HepG2 (cell line): ENCODE measurements at regions not wholly inside any gene's neighbourhood (a gene's known extent, or its start where the extent isn't known, plus 50 kb on each side); places are given as distances from the start of the nearest gene placed in this dataset.

Source experiments
- ATAC-seq: fragments of 200-7000 bp; cut with Tn5 transposase; 3 replicates; pipeline ENCODE4 v1.9.1; 2020; ENCODE audit warnings: mild to moderate bottlenecking, moderate library complexity
- BruUV-seq: library from RNA; stranded (reverse); fragments of 400-500 nt; replicated peaks from 2 replicates; lab custom pipeline; 2021; lab: Mats Ljungman, UMichigan
- CTCF ChIA-PET: fragments of 300-600 bp; formaldehyde crosslinking; extraction: SDS; loops from one replicate; lab custom pipeline; 2021; ENCODE audit warnings: low total read pairs, inconsistent platforms, low intra/inter-chr PET ratio; lab: Yijun Ruan, JAX
- POLR2A ChIA-PET: fragments of 350-600 bp; sonication (Branson Sonifier 250); formaldehyde crosslinking; loops from one replicate; lab custom pipeline; 2020; ENCODE audit warnings: antibody characterized with exemption, inconsistent platforms; lab: Yijun Ruan, JAX
- DNase-seq: peaks from one replicate; pipeline ENCODE4 v3.0.0-alpha.2; 2015; ENCODE audit warnings: low spot score
- FAIRE-seq: peaks from 3 replicates; lab custom pipeline; 2011; peaks lifted over from hg19 to GRCh38; lab: Jason Lieb, UNC
- H2AFZ ChIP-seq: one replicate; pipeline ENCODE4 v1.6.1; 2011; ENCODE audit warnings: low read length, inconsistent platforms
- H3K27ac ChIP-seq: fragments of 300-600 bp; 3 replicates; pipeline ENCODE4 v1.8.0; 2011; ENCODE audit warnings: mixed run types, mild to moderate bottlenecking, mixed read lengths, low read length, inconsistent platforms; ENCODE audit not compliant: insufficient read depth; ENCODE audit errors: extremely low read length
- H3K27me3 ChIP-seq, 2 experiments: fragments of 200-600 bp in 1 of 2; 2 replicates in 1 of 2; 3 replicates in 1 of 2; pipeline versions ENCODE4 v1.6.0 to v1.8.0; 2011; ENCODE audit warnings: low read length in 2 of 2, mild to moderate bottlenecking in 2 of 2, moderate library complexity in 2 of 2, inconsistent platforms in 1 of 2; ENCODE audit not compliant: insufficient read depth in 2 of 2, control insufficient read depth in 1 of 2
- H3K36me3 ChIP-seq, 2 experiments: fragments of 200-600 bp in 1 of 2; replicated peaks in 1 of 2; 2 replicates in 1 of 2; 3 replicates in 1 of 2; pipeline versions ENCODE4 v1.5.1 to v1.8.0; 2011; ENCODE audit warnings: low read length in 2 of 2, inconsistent platforms in 1 of 2; ENCODE audit not compliant: insufficient read depth in 2 of 2, control insufficient read depth in 1 of 2
- H3K4me1 ChIP-seq: 2 replicates; pipeline ENCODE4 v1.5.1; 2012; ENCODE audit warnings: low read length, inconsistent platforms; ENCODE audit not compliant: insufficient read depth
- H3K4me2 ChIP-seq: 2 replicates; pipeline ENCODE4 v1.6.0; 2011; ENCODE audit warnings: low read depth, low read length, inconsistent platforms
- H3K4me3 ChIP-seq, 3 experiments: fragments of 200-600 bp in 1 of 3; sonication (generic), shearing (Covaris generic) in 1 of 3; replicated peaks in 1 of 3; 2 replicates each; pipeline ENCODE4 v1.5.1; 2011 to 2016; ENCODE audit warnings: low read length in 3 of 3, inconsistent platforms in 2 of 3, low read depth in 2 of 3, mild to moderate bottlenecking in 2 of 3, control low read depth in 1 of 3, mixed read lengths in 1 of 3; ENCODE audit not compliant: insufficient read depth in 1 of 3
- H3K79me2 ChIP-seq: one replicate; pipeline ENCODE4 v1.6.1; 2011; ENCODE audit warnings: low read length, inconsistent platforms; ENCODE audit not compliant: insufficient read depth
- H3K9ac ChIP-seq: 2 replicates; pipeline ENCODE4 v1.6.0; 2011; ENCODE audit warnings: mild to moderate bottlenecking, low read depth, low read length, inconsistent platforms; ENCODE audit not compliant: insufficient read depth
- H3K9me3 ChIP-seq: 2 replicates; pipeline ENCODE4 v1.5.1; 2012; ENCODE audit warnings: mild to moderate bottlenecking, low read length
- H4K20me1 ChIP-seq: 2 replicates; pipeline ENCODE4 v1.6.0; 2011; ENCODE audit warnings: inconsistent platforms, mild to moderate bottlenecking, low read length, moderate library complexity; ENCODE audit not compliant: insufficient read depth
- BHLHE40 ChIP-seq: IDR thresholded peaks from 2 replicates; pipeline ENCODE4 v1.6.1; 2011; ENCODE audit warnings: low read length, improper control_type of control experiment
- CEBPB ChIP-seq: IDR thresholded peaks from 2 replicates; pipeline ENCODE4 v1.6.1; 2011; ENCODE audit warnings: low read depth, low read length, improper control_type of control experiment, borderline replicate concordance
- HES4 ChIP-seq: sonication (generic); formaldehyde crosslinking; IDR thresholded peaks from 2 replicates; pipeline ENCODE4 v1.9.0; 2021; ENCODE audit warnings: mild to moderate bottlenecking, missing genetic modification reagents, borderline replicate concordance
- HNF1B ChIP-seq: sonication (generic); formaldehyde crosslinking; IDR thresholded peaks from 2 replicates; pipeline ENCODE4 v1.5.1; 2020; ENCODE audit warnings: mild to moderate bottlenecking, moderate library complexity, missing genetic modification reagents
- HOXA7 ChIP-seq: sonication (generic); formaldehyde crosslinking; IDR thresholded peaks from 2 replicates; pipeline ENCODE4 v1.8.1; 2022; ENCODE audit warnings: mild to moderate bottlenecking, missing genetic modification reagents, moderate library complexity
- LBX2 ChIP-seq: sonication (generic); formaldehyde crosslinking; IDR thresholded peaks from 2 replicates; pipeline ENCODE4 v1.5.0; 2020; ENCODE audit warnings: missing genetic modification reagents, mild to moderate bottlenecking, borderline replicate concordance
- NR2F6 ChIP-seq, 2 experiments: IDR thresholded peaks; 2 replicates each; pipeline ENCODE4 v1.6.1; 2016; ENCODE audit warnings: antibody characterized with exemption in 1 of 2, mild to moderate bottlenecking in 1 of 2
- PAWR ChIP-seq: sonication (generic); formaldehyde crosslinking; IDR thresholded peaks from 2 replicates; pipeline ENCODE4 v1.4.0; 2020; ENCODE audit warnings: missing genetic modification reagents, mild to moderate bottlenecking, borderline replicate concordance
- SALL1 ChIP-seq: sonication (generic); formaldehyde crosslinking; IDR thresholded peaks from 2 replicates; pipeline ENCODE4 v1.8.0; 2022; ENCODE audit warnings: mild to moderate bottlenecking, missing genetic modification reagents
- TFE3 ChIP-seq: IDR thresholded peaks from 2 replicates; pipeline ENCODE4 v1.6.1; 2016
- UBTF ChIP-seq: sonication (generic); formaldehyde crosslinking; IDR thresholded peaks from 2 replicates; pipeline ENCODE4 v1.4.0; 2020; ENCODE audit warnings: mild to moderate bottlenecking, missing genetic modification reagents
- ZFP82 ChIP-seq: sonication (generic); formaldehyde crosslinking; IDR thresholded peaks from 2 replicates; pipeline ENCODE4 v1.5.1; 2020; ENCODE audit warnings: mild to moderate bottlenecking, missing genetic modification reagents, borderline replicate concordance
- ZNF17 ChIP-seq: sonication (generic); formaldehyde crosslinking; IDR thresholded peaks from 2 replicates; pipeline ENCODE4 v1.5.0; 2020; ENCODE audit warnings: mild to moderate bottlenecking, missing genetic modification reagents
- ZNF569 ChIP-seq: sonication (generic); formaldehyde crosslinking; IDR thresholded peaks from 2 replicates; pipeline ENCODE4 v1.5.0; 2020; ENCODE audit warnings: mild to moderate bottlenecking, missing genetic modification reagents, moderate library complexity, borderline replicate concordance
- ZSCAN30 ChIP-seq: sonication (generic); formaldehyde crosslinking; IDR thresholded peaks from 2 replicates; pipeline ENCODE4 v1.5.0; 2020; ENCODE audit warnings: mild to moderate bottlenecking, missing genetic modification reagents
- WGBS: methylation state at CpG from one replicate; pipeline ENCODE4 v1.1.6; 2017; ENCODE audit warnings: low lambda C conversion rate; 5-methylcytosine and 5-hydroxymethylcytosine counted together
- in situ Hi-C: cut with HindIII; loops from 2 replicates; pipeline ENCODE4 v1.10.0; 2017; ENCODE audit warnings: low pct_unique_long_range_greater_than_20kb; ENCODE audit not compliant: extremely low pct_ligation_motif_present
- intact Hi-C: fragments of 100-400 bp; cut with micrococcal nuclease; formaldehyde crosslinking; loops from one replicate; pipeline ENCODE4 v1.10.0; 2022; ENCODE audit not compliant: unreplicated experiment
- TF ChIP-seq, protein P1 (sequence below): sonication (generic); formaldehyde crosslinking; IDR thresholded peaks from 2 replicates; pipeline ENCODE4 v1.4.0; 2020; ENCODE audit warnings: missing genetic modification reagents

GRCh38 chr22:22094921-22095320, 112.3 kb upstream of the TOP3B start:
- H2AFZ ChIP-seq: no peak overlapping the region
- H3K9me3 ChIP-seq: no peaks in the 10 kb centered on the region
- peaks cover 3% of the 10 kb centered on the region for H3K4me1 ChIP-seq
- H3K79me2 ChIP-seq: no peaks in the 10 kb centered on the region
- CTCF ChIA-PET: no interaction called here
- no peak overlapping the region for H3K27ac ChIP-seq
- H3K27me3 ChIP-seq: peaks cover 0 to 38% of the 10 kb centered on the region in 2 experiments; a peak in 2 of 5 replicates
- intact Hi-C loops (no loop called here), in situ Hi-C loops (no loop called here)
- BruUV-seq: no TSS peak
- ATAC-seq: no peak
- H3K9ac ChIP-seq: no peak overlapping the region
- no peaks in the 10 kb centered on the region for H4K20me1 ChIP-seq
- WGBS: 8% methylated on average over 5 of the region's 5 CpGs
- H3K4me3 ChIP-seq: no peak overlapping the region
- POLR2A ChIA-PET: no interaction called here
- no peak for DNase-seq
- no peak overlapping the region for H3K4me2 ChIP-seq
- FAIRE-seq: no peak
- no peaks in the 10 kb centered on the region for H3K36me3 ChIP-seq
- TF ChIP-seq CEBPB (no peak), PAWR (CRISPR knock-in tag) (no peak), SALL1 (CRISPR knock-in tag) (no peak), UBTF (CRISPR knock-in tag) (no peak), HES4 (CRISPR knock-in tag) (no peak), HNF1B (no peak), BHLHE40 (no peak), ZFP82 (CRISPR knock-in tag) (no peak), LBX2 (CRISPR knock-in tag) (no peak), NR2F6 (IDR thresholded peaks at IDR 0.05) (no peak), NR2F6 (CRISPR knock-in tag; IDR thresholded peaks at IDR 0.05) (no peak), ZNF569 (CRISPR knock-in tag) (no peak), ZNF17 (CRISPR knock-in tag) (no peak), TFE3 (CRISPR knock-in tag) (no peak), HOXA7 (CRISPR knock-in tag) (no peak), ZSCAN30 (no peak)
- TF ChIP-seq, protein P1, sequence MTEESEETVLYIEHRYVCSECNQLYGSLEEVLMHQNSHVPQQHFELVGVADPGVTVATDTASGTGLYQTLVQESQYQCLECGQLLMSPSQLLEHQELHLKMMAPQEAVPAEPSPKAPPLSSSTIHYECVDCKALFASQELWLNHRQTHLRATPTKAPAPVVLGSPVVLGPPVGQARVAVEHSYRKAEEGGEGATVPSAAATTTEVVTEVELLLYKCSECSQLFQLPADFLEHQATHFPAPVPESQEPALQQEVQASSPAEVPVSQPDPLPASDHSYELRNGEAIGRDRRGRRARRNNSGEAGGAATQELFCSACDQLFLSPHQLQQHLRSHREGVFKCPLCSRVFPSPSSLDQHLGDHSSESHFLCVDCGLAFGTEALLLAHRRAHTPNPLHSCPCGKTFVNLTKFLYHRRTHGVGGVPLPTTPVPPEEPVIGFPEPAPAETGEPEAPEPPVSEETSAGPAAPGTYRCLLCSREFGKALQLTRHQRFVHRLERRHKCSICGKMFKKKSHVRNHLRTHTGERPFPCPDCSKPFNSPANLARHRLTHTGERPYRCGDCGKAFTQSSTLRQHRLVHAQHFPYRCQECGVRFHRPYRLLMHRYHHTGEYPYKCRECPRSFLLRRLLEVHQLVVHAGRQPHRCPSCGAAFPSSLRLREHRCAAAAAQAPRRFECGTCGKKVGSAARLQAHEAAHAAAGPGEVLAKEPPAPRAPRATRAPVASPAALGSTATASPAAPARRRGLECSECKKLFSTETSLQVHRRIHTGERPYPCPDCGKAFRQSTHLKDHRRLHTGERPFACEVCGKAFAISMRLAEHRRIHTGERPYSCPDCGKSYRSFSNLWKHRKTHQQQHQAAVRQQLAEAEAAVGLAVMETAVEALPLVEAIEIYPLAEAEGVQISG: no peak
